Liver (tissue), 3 donors: ENCODE measurements at regions not wholly inside any gene's neighbourhood (a gene's known extent, or its start where the extent isn't known, plus 50 kb on each side); places are given as distances from the start of the nearest gene placed in this dataset.
"Not testable (repeated sequence)": the region's sequence is repeated elsewhere in the genome, so short reads cannot be mapped to it uniquely, and the experiment has no call there.

ENCODE experiments used
- CTCF ChIP-seq: fragments of 150-350 bp; IDR thresholded peaks from 2 replicates; pipeline ENCODE4 v1.5.1; 2017; ENCODE audit warnings: improper control_type of control experiment, low read depth, low read length; ENCODE audit not compliant: missing input control
- FOXA1 ChIP-seq: IDR thresholded peaks from 2 replicates; pipeline ENCODE4 v1.6.1; 2016; ENCODE audit warnings: antibody characterized with exemption
- FOXA2 ChIP-seq: IDR thresholded peaks from 2 replicates; pipeline ENCODE4 v1.6.1; 2016; ENCODE audit warnings: antibody characterized with exemption
- HNF4A ChIP-seq, 2 donors: conservative IDR thresholded peaks; 2 replicates each; pipeline ENCODE4 v1.6.1; 2016; ENCODE audit warnings: antibody characterized with exemption in 2 of 2, mild to moderate bottlenecking in 2 of 2
- JUND ChIP-seq, 2 donors: IDR thresholded peaks; 2 replicates each; pipeline ENCODE4 v1.6.1; 2016; ENCODE audit warnings: antibody characterized with exemption in 2 of 2
- MAX ChIP-seq: IDR thresholded peaks from 2 replicates; pipeline ENCODE4 v1.6.1; 2016; ENCODE audit warnings: antibody characterized with exemption
- YY1 ChIP-seq: IDR thresholded peaks from 2 replicates; pipeline ENCODE4 v1.6.1; 2016; ENCODE audit warnings: antibody characterized with exemption, mild to moderate bottlenecking
- donor health status: healthy.
- donor health status: healthy.

DNA sequence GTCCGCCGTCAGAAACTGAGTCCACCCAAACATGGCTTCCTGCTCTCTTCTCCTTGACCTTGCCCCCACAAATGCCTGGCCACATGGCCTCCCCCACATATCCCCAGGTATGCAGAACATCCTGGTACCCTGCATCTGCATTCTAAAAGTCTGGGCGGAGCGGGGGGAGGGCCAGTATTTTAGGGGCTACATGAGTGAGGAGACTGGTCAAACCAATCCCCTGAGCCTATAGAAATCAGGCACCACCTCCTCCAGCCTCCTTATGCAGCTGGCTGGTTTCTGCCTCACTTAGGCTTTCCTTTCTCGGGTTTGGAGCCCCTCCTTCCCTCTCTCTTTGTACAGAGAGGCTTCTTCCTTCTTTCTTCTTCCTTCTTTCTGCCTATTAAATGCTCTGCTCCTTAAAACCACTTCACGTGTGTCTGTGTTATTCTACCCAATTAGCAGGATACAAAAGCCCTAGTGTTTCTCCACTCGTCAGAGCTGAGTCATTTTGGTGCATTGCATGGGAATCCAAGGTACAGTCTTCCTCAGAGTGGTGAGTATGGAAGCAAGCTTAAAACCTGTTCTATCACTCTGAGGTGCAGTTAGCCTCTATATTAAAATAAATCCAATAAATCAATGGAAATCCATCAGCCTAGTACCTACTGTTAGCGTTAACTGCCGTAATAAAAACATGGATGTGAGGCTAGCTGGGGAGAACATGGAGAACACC, 83.4 kb downstream of the HSFY1 start:
- TF ChIP-seq FOXA1; CTCF; MAX; FOXA2; YY1; HNF4A (conservative IDR thresholded peaks at IDR 0.05); JUND (IDR thresholded peaks at IDR 0.05): not testable (repeated sequence)
